ENCODE measurements at regions not wholly inside any gene's neighbourhood (a gene's known extent, or its start where the extent isn't known, plus 50 kb on each side); places are given as distances from the start of the nearest gene placed in this dataset.
A peak's percentile ranks its signal among the peaks of the same experiment; 100 is the strongest.

DNA sequence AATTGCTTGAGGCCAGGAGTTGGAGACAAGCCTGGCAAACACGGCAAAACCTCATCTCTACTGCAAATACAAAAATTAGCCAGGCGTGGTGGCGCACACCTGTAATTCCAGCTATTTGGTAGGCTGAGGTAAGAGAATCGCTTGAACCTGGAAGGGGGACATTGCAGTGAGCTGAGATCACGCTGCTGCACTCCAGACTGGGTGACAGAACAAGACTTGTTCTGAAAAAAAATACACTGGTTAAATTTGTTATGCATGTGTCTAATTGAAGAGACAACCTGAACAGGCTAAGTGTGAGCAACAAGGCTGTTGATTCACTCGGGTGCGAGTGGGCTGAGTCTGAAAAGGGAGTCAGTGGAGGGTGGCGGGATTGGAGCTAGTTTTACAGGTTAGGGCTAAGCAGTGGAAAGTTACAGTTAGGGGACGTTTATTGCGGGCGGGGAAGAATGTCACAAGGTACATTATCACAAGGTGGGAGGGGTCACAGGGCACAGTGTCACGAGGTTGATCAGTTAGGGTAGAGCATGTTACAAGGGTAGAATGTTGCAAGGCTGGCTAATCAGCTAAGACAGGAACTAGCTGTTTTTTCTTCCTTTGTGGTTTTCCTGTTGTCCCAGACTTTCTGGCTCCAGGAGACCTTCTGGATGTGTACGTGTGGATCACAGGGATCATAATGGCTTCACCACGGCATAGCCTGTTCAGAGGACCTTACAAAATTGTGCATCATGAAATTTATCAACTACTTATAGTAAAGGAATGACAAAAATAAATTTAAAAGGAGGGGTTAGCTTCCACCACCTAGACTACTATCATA, 115.8 kb downstream of the NAA11 start (continued):
- TF ChIP-seq MLX (CRISPR knock-in tag; conservative IDR thresholded peaks at IDR 0.05), result no peak
- peak; percentile 53; the same call in 1 of the 2 replicates for TF ChIP-seq SREBF1 (IDR thresholded peaks at IDR 0.05; ENCODE audit: borderline replicate concordance, low read depth, low read length)
- TF ChIP-seq NR3C1 (CRISPR knock-in tag; IDR thresholded peaks at IDR 0.05), result no peak

DNA sequence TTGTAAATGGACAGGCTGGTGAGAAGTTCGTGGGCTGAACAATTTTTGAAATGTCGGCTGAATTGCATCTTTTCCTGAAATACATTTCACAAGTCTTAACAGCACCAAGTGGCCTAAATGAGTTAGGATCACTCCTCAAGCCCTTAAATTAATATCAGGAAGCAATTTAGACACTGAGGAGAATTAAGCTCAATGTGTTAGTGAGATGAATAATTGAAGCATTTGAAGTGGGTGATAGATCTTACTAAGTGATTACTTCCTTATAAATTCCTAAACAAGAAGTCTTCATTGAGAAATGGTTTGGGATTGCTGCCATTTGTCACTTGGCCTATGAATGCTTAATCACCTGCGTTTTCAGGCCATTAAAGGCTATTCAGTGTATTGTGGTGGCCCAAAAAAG, 116.8 kb downstream of the NAA11 start:
- Histone ChIP-seq H3K4me3 (no peak overlapping the region), H3K9ac (ENCODE audit: insufficient read depth in 1 of 2, low read depth in 2 of 2, low read length in 2 of 2) (peak overlapping the region in 1 of 2 experiments; percentile 86; a peak in 1 of 4 replicates), H3K4me2 (ENCODE audit: insufficient read depth, low read length) (no peak overlapping the region), H3K36me3 (ENCODE audit: control insufficient read depth, insufficient read depth, low read length) (0 out of 3 replicates have a peak, but pooled peaks cover 6% of the 10 kb centered on the region), H3K9me3 (replicated peaks; ENCODE audit: control insufficient read depth, insufficient read depth, low read depth, low read length) (peaks cover 7% of the 10 kb centered on the region), H3K27me3 (ENCODE audit: control insufficient read depth in 2 of 2, insufficient read depth in 2 of 2, low read length in 2 of 2) (no peaks in the 10 kb centered on the region), H3K27ac (ENCODE audit: extremely low read depth, low read depth, low read length) (peak overlapping the region; percentile 95), H2AFZ (ENCODE audit: low read depth, low read length) (peak overlapping the region; percentile 84), H3K79me2 (ENCODE audit: control insufficient read depth, insufficient read depth, low read length) (peaks cover 35% of the 10 kb centered on the region), H3K9me1 (ENCODE audit: control insufficient read depth, insufficient read depth, low read length) (no peaks in the 10 kb centered on the region), H3K4me1 (replicated peaks in 1 of 2; ENCODE audit: control insufficient read depth in 2 of 2, insufficient read depth in 2 of 2, low read length in 2 of 2) (peaks cover 4 to 28% of the 10 kb centered on the region in 2 experiments; a peak in 3 of 5 replicates), H4K20me1 (replicated peaks; ENCODE audit: control insufficient read depth, insufficient read depth, low read length) (no peaks in the 10 kb centered on the region)
- BruUV-seq (replicated peaks), result no TSS peak
- ChIA-PET CTCF (ENCODE audit: low intra/inter-chr PET ratio) (no interaction called here), POLR2A (interaction anchor here (0.7 to 3.6 kb wide), 4 partner anchors 8 to 173 kb away, joined by 3 to 13 read pairs (median 4); no protein-coding TSS in a partner anchor)
- FAIRE-seq (no peak), DNase-seq (ENCODE audit: extremely low read depth in 1 of 4, low spot score in 3 of 4) (no peak), ATAC-seq (no peak)
- WGBS (ENCODE audit: insufficient coverage, low coverage, missing lambda C conversion rate), result 66% methylated on average over 3 of the region's 3 CpGs
- intact Hi-C loops (cut with micrococcal nuclease), result no loop called here
- in situ Hi-C loops (cut with MboI), result no loop called here
- TF ChIP-seq TAL1 (IDR thresholded peaks at IDR 0.05) (no peak), KLF6 (CRISPR knock-in tag; IDR thresholded peaks at IDR 0.05; ENCODE audit: borderline replicate concordance) (0 out of 2 replicates have a peak, but pooled peaks have one; percentile 34), ZNF133 (CRISPR knock-in tag; IDR thresholded peaks at IDR 0.05) (no peak), PRDM10 (IDR thresholded peaks at IDR 0.05; ENCODE audit: partially characterized antibody) (no peak), DDX20 (tag; IDR thresholded peaks at IDR 0.05; ENCODE audit: low read depth) (0 out of 2 replicates have a peak, but pooled peaks have one; percentile 41), CXXC5 (CRISPR knock-in tag; IDR thresholded peaks at IDR 0.05) (peak; percentile 11; the same call in 1 of the 2 replicates), POLR2A (conservative IDR thresholded peaks at IDR 0.05) (no peak), ZNF134 (CRISPR knock-in tag; conservative IDR thresholded peaks at IDR 0.05) (no peak), ZNF785 (CRISPR knock-in tag; IDR thresholded peaks at IDR 0.05) (no peak)
- TF ChIP-seq, protein P1, sequence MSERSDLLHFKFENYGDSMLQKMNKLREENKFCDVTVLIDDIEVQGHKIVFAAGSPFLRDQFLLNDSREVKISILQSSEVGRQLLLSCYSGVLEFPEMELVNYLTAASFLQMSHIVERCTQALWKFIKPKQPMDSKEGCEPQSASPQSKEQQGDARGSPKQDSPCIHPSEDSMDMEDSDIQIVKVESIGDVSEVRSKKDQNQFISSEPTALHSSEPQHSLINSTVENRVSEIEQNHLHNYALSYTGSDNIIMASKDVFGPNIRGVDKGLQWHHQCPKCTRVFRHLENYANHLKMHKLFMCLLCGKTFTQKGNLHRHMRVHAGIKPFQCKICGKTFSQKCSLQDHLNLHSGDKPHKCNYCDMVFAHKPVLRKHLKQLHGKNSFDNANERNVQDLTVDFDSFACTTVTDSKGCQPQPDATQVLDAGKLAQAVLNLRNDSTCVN (CRISPR knock-in tag; IDR thresholded peaks at IDR 0.05), result no peak
- TF ChIP-seq, protein P2, sequence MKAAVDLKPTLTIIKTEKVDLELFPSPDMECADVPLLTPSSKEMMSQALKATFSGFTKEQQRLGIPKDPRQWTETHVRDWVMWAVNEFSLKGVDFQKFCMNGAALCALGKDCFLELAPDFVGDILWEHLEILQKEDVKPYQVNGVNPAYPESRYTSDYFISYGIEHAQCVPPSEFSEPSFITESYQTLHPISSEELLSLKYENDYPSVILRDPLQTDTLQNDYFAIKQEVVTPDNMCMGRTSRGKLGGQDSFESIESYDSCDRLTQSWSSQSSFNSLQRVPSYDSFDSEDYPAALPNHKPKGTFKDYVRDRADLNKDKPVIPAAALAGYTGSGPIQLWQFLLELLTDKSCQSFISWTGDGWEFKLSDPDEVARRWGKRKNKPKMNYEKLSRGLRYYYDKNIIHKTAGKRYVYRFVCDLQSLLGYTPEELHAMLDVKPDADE (conservative IDR thresholded peaks at IDR 0.05; ENCODE audit: control insufficient read depth, low read depth, low read length), result no peak

Measured in K562 (cell line).